ENCODE measurements at regions not wholly inside any gene's neighbourhood (a gene's known extent, or its start where the extent isn't known, plus 50 kb on each side); places are given as distances from the start of the nearest gene placed in this dataset.

DNA sequence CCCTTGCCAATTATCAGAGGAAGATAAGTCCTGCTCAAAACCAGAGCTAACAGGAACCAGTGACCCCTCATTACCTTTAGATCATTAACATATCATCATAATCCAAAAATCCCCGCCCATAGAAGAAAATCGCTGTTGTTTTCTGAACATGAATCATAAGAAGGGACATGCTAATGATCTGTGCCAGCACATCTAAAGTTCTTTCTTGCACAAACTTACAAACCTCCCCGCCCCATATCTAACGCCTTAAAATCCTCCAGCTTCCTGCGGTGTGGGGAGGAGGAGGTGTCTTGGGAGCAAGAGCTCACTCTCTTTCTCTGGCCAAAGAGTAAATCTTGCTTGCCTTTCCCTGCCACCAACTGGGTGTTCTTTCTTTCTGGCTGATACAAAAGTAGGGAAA, 78.3 kb downstream of the IRX3 start:
- Histone ChIP-seq H2AFZ (no peak overlapping the region), H3K4me1 (replicated peaks; ENCODE audit: insufficient read depth) (no peaks in the 10 kb centered on the region), H3K36me3 (ENCODE audit: low read depth) (no peaks in the 10 kb centered on the region), H3K79me2 (ENCODE audit: low read depth) (no peaks in the 10 kb centered on the region), H3K4me2 (no peak overlapping the region), H4K20me1 (ENCODE audit: insufficient read depth) (no peaks in the 10 kb centered on the region), H3K27me3 (ENCODE audit: insufficient read depth, low read depth) (no peaks in the 10 kb centered on the region), H3K27ac (no peak overlapping the region), H3F3A (ENCODE audit: insufficient read depth, low read depth) (no peaks in the 10 kb centered on the region), H3K9me3 (ENCODE audit: insufficient read depth, low read depth) (no peaks in the 10 kb centered on the region), H3K9me2 (ENCODE audit: insufficient read depth) (no peaks in the 10 kb centered on the region), H3K4me3 (no peak overlapping the region)
- TF ChIP-seq, protein P1, sequence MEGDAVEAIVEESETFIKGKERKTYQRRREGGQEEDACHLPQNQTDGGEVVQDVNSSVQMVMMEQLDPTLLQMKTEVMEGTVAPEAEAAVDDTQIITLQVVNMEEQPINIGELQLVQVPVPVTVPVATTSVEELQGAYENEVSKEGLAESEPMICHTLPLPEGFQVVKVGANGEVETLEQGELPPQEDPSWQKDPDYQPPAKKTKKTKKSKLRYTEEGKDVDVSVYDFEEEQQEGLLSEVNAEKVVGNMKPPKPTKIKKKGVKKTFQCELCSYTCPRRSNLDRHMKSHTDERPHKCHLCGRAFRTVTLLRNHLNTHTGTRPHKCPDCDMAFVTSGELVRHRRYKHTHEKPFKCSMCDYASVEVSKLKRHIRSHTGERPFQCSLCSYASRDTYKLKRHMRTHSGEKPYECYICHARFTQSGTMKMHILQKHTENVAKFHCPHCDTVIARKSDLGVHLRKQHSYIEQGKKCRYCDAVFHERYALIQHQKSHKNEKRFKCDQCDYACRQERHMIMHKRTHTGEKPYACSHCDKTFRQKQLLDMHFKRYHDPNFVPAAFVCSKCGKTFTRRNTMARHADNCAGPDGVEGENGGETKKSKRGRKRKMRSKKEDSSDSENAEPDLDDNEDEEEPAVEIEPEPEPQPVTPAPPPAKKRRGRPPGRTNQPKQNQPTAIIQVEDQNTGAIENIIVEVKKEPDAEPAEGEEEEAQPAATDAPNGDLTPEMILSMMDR (conservative IDR thresholded peaks at IDR 0.05), result no peak
- TF ChIP-seq EZH2 (IDR thresholded peaks at IDR 0.05; ENCODE audit: low read depth), result no peak
- ChIA-PET CTCF (no interaction called here), POLR2A (ENCODE audit: unreplicated experiment) (no interaction called here)
- BruUV-seq (replicated peaks), result no TSS peak
- intact Hi-C loops (cut with micrococcal nuclease; ENCODE audit: unreplicated experiment), result no loop called here
- no peak for DNase-seq

DNA sequence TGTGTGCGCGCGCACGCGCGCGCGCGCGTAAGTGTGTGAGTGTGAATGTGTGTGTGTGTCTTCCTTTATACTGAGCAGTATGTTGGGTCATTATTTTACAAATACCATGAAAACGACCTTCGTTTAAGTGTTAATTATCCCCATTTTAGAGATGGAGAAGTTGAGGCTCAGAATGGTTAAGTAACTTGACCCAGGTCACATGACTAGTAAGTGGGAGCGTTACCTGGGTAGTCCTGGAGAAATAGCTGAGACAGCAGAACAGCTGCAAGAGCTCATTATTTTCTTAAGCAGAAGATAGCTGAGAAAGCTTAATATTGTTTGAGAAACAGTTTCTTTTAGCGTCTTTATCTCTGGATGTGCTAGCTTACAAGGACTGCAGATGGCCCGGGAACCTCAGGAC, 78.8 kb downstream of the IRX3 start:
- TF ChIP-seq, protein P1 (conservative IDR thresholded peaks at IDR 0.05), result no peak
- no peak for TF ChIP-seq EZH2 (IDR thresholded peaks at IDR 0.05; ENCODE audit: low read depth)
- no peaks in the 10 kb centered on the region for H3K9me3 ChIP-seq (ENCODE audit: insufficient read depth, low read depth)
- no peak overlapping the region for H2AFZ ChIP-seq
- intact Hi-C loops (cut with micrococcal nuclease; ENCODE audit: unreplicated experiment), result no loop called here
- no peaks in the 10 kb centered on the region for H4K20me1 ChIP-seq (ENCODE audit: insufficient read depth)
- ChIA-PET POLR2A (ENCODE audit: unreplicated experiment) (no interaction called here), CTCF (no interaction called here)
- no peak overlapping the region for H3K4me3 ChIP-seq
- DNase-seq, result no peak
- no peaks in the 10 kb centered on the region for H3K4me1 ChIP-seq (replicated peaks; ENCODE audit: insufficient read depth)
- no peaks in the 10 kb centered on the region for H3K27me3 ChIP-seq (ENCODE audit: insufficient read depth, low read depth)
- no peaks in the 10 kb centered on the region for H3K36me3 ChIP-seq (ENCODE audit: low read depth)
- H3K79me2 ChIP-seq (ENCODE audit: low read depth), result no peaks in the 10 kb centered on the region
- BruUV-seq (replicated peaks), result no TSS peak
- no peaks in the 10 kb centered on the region for H3K9me2 ChIP-seq (ENCODE audit: insufficient read depth)
- no peak overlapping the region for H3K4me2 ChIP-seq
- no peaks in the 10 kb centered on the region for H3F3A ChIP-seq (ENCODE audit: insufficient read depth, low read depth)
- no peak overlapping the region for H3K27ac ChIP-seq

DNA sequence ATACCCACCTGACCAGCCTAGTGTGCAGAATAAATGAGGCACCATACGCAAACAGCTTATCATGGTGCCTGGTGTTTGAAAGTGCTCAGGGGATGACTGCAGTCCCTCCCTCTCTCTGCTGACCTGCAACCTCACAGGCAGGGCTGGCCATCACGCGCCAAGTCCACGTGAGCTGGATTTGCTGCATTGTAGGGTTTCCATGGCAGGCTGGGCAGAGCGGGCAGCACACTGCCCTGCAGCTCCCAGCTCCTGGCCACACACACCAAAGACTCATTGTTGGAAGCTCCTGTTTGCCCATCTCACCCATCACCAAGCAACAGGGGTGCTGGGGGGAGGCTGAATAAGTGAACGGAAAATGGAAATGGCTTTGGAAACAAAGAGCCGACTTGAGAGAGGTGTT, 81.8 kb downstream of the IRX3 start:
- ChIA-PET CTCF (no interaction called here), POLR2A (ENCODE audit: unreplicated experiment) (no interaction called here)
- Histone ChIP-seq H4K20me1 (ENCODE audit: insufficient read depth) (no peaks in the 10 kb centered on the region), H3F3A (ENCODE audit: insufficient read depth, low read depth) (no peaks in the 10 kb centered on the region), H3K27me3 (ENCODE audit: insufficient read depth, low read depth) (no peaks in the 10 kb centered on the region), H3K4me3 (no peak overlapping the region), H3K27ac (no peak overlapping the region), H3K79me2 (ENCODE audit: low read depth) (no peaks in the 10 kb centered on the region), H2AFZ (no peak overlapping the region), H3K9me2 (ENCODE audit: insufficient read depth) (no peaks in the 10 kb centered on the region), H3K36me3 (ENCODE audit: low read depth) (no peaks in the 10 kb centered on the region), H3K9me3 (ENCODE audit: insufficient read depth, low read depth) (no peaks in the 10 kb centered on the region; the same call in 1 of the 2 replicates), H3K4me2 (no peak overlapping the region), H3K4me1 (replicated peaks; ENCODE audit: insufficient read depth) (no peaks in the 10 kb centered on the region)
- TF ChIP-seq, protein P1 (conservative IDR thresholded peaks at IDR 0.05), result no peak
- no peak for TF ChIP-seq EZH2 (IDR thresholded peaks at IDR 0.05; ENCODE audit: low read depth)
- intact Hi-C loops (cut with micrococcal nuclease; ENCODE audit: unreplicated experiment), result no loop called here
- BruUV-seq (replicated peaks), result no TSS peak
- DNase-seq, result no peak

Measured in PC-9 (cell line).